IMR-90 (cell line): ENCODE measurements at regions not wholly inside any gene's neighbourhood (a gene's known extent, or its start where the extent isn't known, plus 50 kb on each side); places are given as distances from the start of the nearest gene placed in this dataset.

Experiments used
- ATAC-seq: fragments of 200-7000 bp; cut with Tn5 transposase; 2 replicates; pipeline ENCODE4 v1.9.1; 2020; ENCODE audit warnings: low read depth, mild to moderate bottlenecking, moderate library complexity
- BruUV-seq: library from RNA; stranded (reverse); fragments of 400-500 nt; replicated peaks from 2 replicates; lab custom pipeline; 2021; lab: Mats Ljungman, UMichigan
- CTCF ChIA-PET: fragments of 300-600 bp; formaldehyde crosslinking; extraction: SDS; loops from one replicate; lab custom pipeline; 2021; ENCODE audit warnings: antibody characterized with exemption; lab: Yijun Ruan, JAX
- POLR2A ChIA-PET: fragments of 300-600 bp; sonication (Branson Sonifier 250); formaldehyde crosslinking; loops from one replicate; lab custom pipeline; 2022; ENCODE audit warnings: antibody characterized with exemption; ENCODE audit not compliant: unreplicated experiment; lab: Charles Lee
- DNase-seq: peaks from one replicate; pipeline ENCODE4 v3.0.0; 2013
- H2AFZ ChIP-seq: replicated peaks from 2 replicates; pipeline ENCODE3; 2013; ENCODE audit warnings: low read length, mild to moderate bottlenecking; ENCODE audit not compliant: poor library complexity
- H2AK5ac ChIP-seq: 2 replicates; pipeline ENCODE4 v1.6.1; 2013; ENCODE audit warnings: low read depth, low read length, inconsistent platforms
- H2AK9ac ChIP-seq: replicated peaks from 2 replicates; pipeline ENCODE3; 2013; ENCODE audit warnings: mild to moderate bottlenecking, low read depth, low read length, moderate library complexity; ENCODE audit not compliant: poor library complexity
- H2BK120ac ChIP-seq: 2 replicates; pipeline ENCODE4 v1.6.1; 2013; ENCODE audit warnings: low read depth, low read length, inconsistent platforms
- H2BK15ac ChIP-seq: 3 replicates; pipeline ENCODE4 v1.6.1; 2013; ENCODE audit warnings: low read depth, low read length, inconsistent platforms
- H2BK20ac ChIP-seq: 2 replicates; pipeline ENCODE4 v1.6.1; 2013; ENCODE audit warnings: low read depth, mild to moderate bottlenecking, inconsistent platforms, low read length, moderate library complexity
- H2BK5ac ChIP-seq: 2 replicates; pipeline ENCODE4 v1.6.1; 2013; ENCODE audit warnings: mild to moderate bottlenecking, low read depth, low read length, inconsistent platforms; ENCODE audit not compliant: poor library complexity, severe bottlenecking
- H3K14ac ChIP-seq: replicated peaks from 2 replicates; pipeline ENCODE4 v1.6.1; 2013; ENCODE audit warnings: low read depth, low read length, inconsistent platforms
- H3K18ac ChIP-seq: 2 replicates; pipeline ENCODE4 v1.6.1; 2013; ENCODE audit warnings: low read depth, low read length, control low read depth
- H3K23ac ChIP-seq: 2 replicates; pipeline ENCODE4 v1.6.1; 2013; ENCODE audit warnings: low read depth, low read length, inconsistent platforms
- H3K27ac ChIP-seq: 2 replicates; pipeline ENCODE4 v1.5.1; 2013; ENCODE audit warnings: mild to moderate bottlenecking, control low read depth, low read length; ENCODE audit not compliant: insufficient read depth
- H3K27me3 ChIP-seq: 2 replicates; pipeline ENCODE4 v1.6.1; 2013; ENCODE audit warnings: low read length; ENCODE audit not compliant: control insufficient read depth, insufficient read depth
- H3K36me3 ChIP-seq: 2 replicates; pipeline ENCODE4 v1.6.1; 2013; ENCODE audit warnings: low read length, mixed read lengths; ENCODE audit not compliant: control insufficient read depth, insufficient read depth
- H3K4ac ChIP-seq: 2 replicates; pipeline ENCODE4 v1.6.1; 2013; ENCODE audit warnings: low read depth, low read length, inconsistent platforms
- H3K4me1 ChIP-seq: 2 replicates; pipeline ENCODE4 v1.6.1; 2013; ENCODE audit warnings: low read length, mixed read lengths; ENCODE audit not compliant: control insufficient read depth, insufficient read depth
- H3K4me2 ChIP-seq: 2 replicates; pipeline ENCODE4 v1.6.1; 2013; ENCODE audit warnings: low read depth, mild to moderate bottlenecking, control low read depth, low read length, moderate library complexity
- H3K4me3 ChIP-seq: 2 replicates; pipeline ENCODE4 v1.5.1; 2013; ENCODE audit warnings: low read depth, mild to moderate bottlenecking, control low read depth, low read length, moderate library complexity; ENCODE audit not compliant: insufficient read depth
- H3K56ac ChIP-seq: 2 replicates; pipeline ENCODE4 v1.6.1; 2013; ENCODE audit warnings: low read length, inconsistent platforms; ENCODE audit not compliant: insufficient read depth; ENCODE audit errors: extremely low read depth
- H3K79me1 ChIP-seq, 2 experiments: 2 replicates each; pipeline ENCODE4 v1.6.1; 2013; ENCODE audit warnings: low read length in 2 of 2, inconsistent platforms in 1 of 2, low read depth in 1 of 2
- H3K9ac ChIP-seq: 2 replicates; pipeline ENCODE4 v1.6.1; 2013; ENCODE audit warnings: low read depth, low read length, control low read depth
- H3K9me1 ChIP-seq: 2 replicates; pipeline ENCODE4 v1.6.1; 2013; ENCODE audit warnings: low read length, inconsistent platforms; ENCODE audit not compliant: insufficient read depth
- H3K9me3 ChIP-seq: 2 replicates; pipeline ENCODE4 v1.6.1; 2013; ENCODE audit warnings: low read length; ENCODE audit not compliant: control insufficient read depth, insufficient read depth
- H4K20me1 ChIP-seq: 2 replicates; pipeline ENCODE4 v1.6.1; 2013; ENCODE audit warnings: low read length, inconsistent platforms; ENCODE audit not compliant: insufficient read depth
- H4K5ac ChIP-seq: 2 replicates; pipeline ENCODE4 v1.6.1; 2013; ENCODE audit warnings: mild to moderate bottlenecking, low read depth, low read length, control low read depth
- H4K8ac ChIP-seq, 2 experiments: 2 replicates each; pipeline ENCODE4 v1.6.1; 2013; ENCODE audit warnings: low read depth in 2 of 2, low read length in 2 of 2, control low read depth in 1 of 2, inconsistent platforms in 1 of 2
- H4K91ac ChIP-seq: 2 replicates; pipeline ENCODE4 v1.6.1; 2013; ENCODE audit warnings: low read depth, low read length, inconsistent platforms; ENCODE audit not compliant: insufficient read depth
- BHLHE40 ChIP-seq: fragments of 150-350 bp; IDR thresholded peaks from 2 replicates; pipeline ENCODE4 v1.6.1; 2016; ENCODE audit warnings: mild to moderate bottlenecking, low read depth, low read length
- FOS ChIP-seq: fragments of 150-350 bp; IDR thresholded peaks from 2 replicates; pipeline ENCODE4 v1.6.1; 2016; ENCODE audit warnings: low read depth, low read length
- MAFK ChIP-seq: IDR thresholded peaks from 2 replicates; pipeline ENCODE4 v1.6.1; 2012; ENCODE audit warnings: low read depth, low read length, improper control_type of control experiment
- NFE2L2 ChIP-seq: fragments of 150-350 bp; IDR thresholded peaks from 2 replicates; pipeline ENCODE4 v1.6.1; 2016; ENCODE audit warnings: low read depth, mild to moderate bottlenecking, low read length
- USF2 ChIP-seq: fragments of 150-350 bp; IDR thresholded peaks from 2 replicates; pipeline ENCODE4 v1.6.1; 2017; ENCODE audit warnings: mild to moderate bottlenecking, antibody characterized with exemption, low read length, low read depth
- WGBS, 2 experiments: methylation state at CpG; one replicate each; pipeline versions ENCODE4 v1.1.5 to v1.1.7; 2013; ENCODE audit warnings: missing lambda C conversion rate in 2 of 2; ENCODE audit not compliant: insufficient read length in 1 of 2; ENCODE audit errors: extremely low coverage in 2 of 2; 5-methylcytosine and 5-hydroxymethylcytosine counted together
- dilution Hi-C: fragments of 300-500 bp; cut with HindIII; formaldehyde crosslinking; loops from one replicate; pipeline ENCODE4 v1.14.3; 2018; ENCODE audit warnings: low sequenced_read_pairs; ENCODE audit not compliant: unreplicated experiment
- in situ Hi-C: fragments of 300-500 bp; cut with MboI; formaldehyde crosslinking; loops from 3 replicates; pipeline ENCODE4 v1.14.3; 2019; ENCODE audit warnings: low sequenced_read_pairs, inconsistent platforms, mixed read lengths
- intact Hi-C: fragments of 100-400 bp; cut with micrococcal nuclease; formaldehyde crosslinking; loops from 2 replicates; pipeline ENCODE4 v1.10.0; 2022

- no peak overlapping the region for H2BK20ac ChIP-seq
- TF ChIP-seq FOS (no peak), USF2 (no peak), NFE2L2 (no peak), BHLHE40 (no peak), MAFK (no peak)
- H2AK5ac ChIP-seq = no peak overlapping the region
- H3K4me3 ChIP-seq = no peak overlapping the region
- no peak overlapping the region for H3K9ac ChIP-seq
- no peak overlapping the region for H3K56ac ChIP-seq
- no peak overlapping the region for H4K5ac ChIP-seq
- H4K20me1 ChIP-seq = no peaks in the 10 kb centered on the region
- WGBS, 2 experiments = no CpG with 5 or more reads among the region's 6 CpGs
- no peak for DNase-seq
- intact Hi-C loops (no loop called here), dilution Hi-C loops (no loop called here), in situ Hi-C loops (no loop called here)
- H4K8ac ChIP-seq = no peak overlapping the region
- no peak overlapping the region for H2AFZ ChIP-seq
- H3K27me3 ChIP-seq = no peaks in the 10 kb centered on the region
- H3K79me1 ChIP-seq = no peaks in the 10 kb centered on the region
- H2BK5ac ChIP-seq = no peak overlapping the region
- H3K23ac ChIP-seq = no peak overlapping the region
- no peak overlapping the region for H3K4me2 ChIP-seq
- H3K9me3 ChIP-seq = peaks cover 2% of the 10 kb centered on the region
- no peak overlapping the region for H2BK120ac ChIP-seq
- H3K9me1 ChIP-seq = no peaks in the 10 kb centered on the region
- no peaks in the 10 kb centered on the region for H3K36me3 ChIP-seq
- no peak overlapping the region for H2AK9ac ChIP-seq
- ATAC-seq = no peak
- H3K4ac ChIP-seq = no peak overlapping the region
- H3K4me1 ChIP-seq = no peaks in the 10 kb centered on the region
- H3K14ac ChIP-seq = no peak overlapping the region
- no peak overlapping the region for H3K18ac ChIP-seq
- no peak overlapping the region for H4K91ac ChIP-seq
- no peak overlapping the region for H3K27ac ChIP-seq
- ChIA-PET CTCF (no interaction called here), POLR2A (no interaction called here)
- H2BK15ac ChIP-seq = no peak overlapping the region
- no TSS peak for BruUV-seq
These were observed 91.2 kb downstream of the MED10 start for GRCh38 chr5:6287176-6287575.
